Fibroblast of lung (primary cell): ENCODE measurements at regions not wholly inside any gene's neighbourhood (a gene's known extent, or its start where the extent isn't known, plus 50 kb on each side); places are given as distances from the start of the nearest gene placed in this dataset.

ENCODE experiments used
- EZH2 ChIP-seq: IDR thresholded peaks from 2 replicates; pipeline ENCODE4 v1.5.1; 2012; ENCODE audit warnings: low read length, control low read depth, mild to moderate bottlenecking; ENCODE audit errors: missing control alignments
- TF ChIP-seq, protein P1 (sequence below), 2 donors: IDR thresholded peaks in 1 of 2; conservative IDR thresholded peaks in 1 of 2; 1 replicate in 1 of 2; 2 replicates in 1 of 2; pipeline ENCODE4 v1.5.1; 2011 to 2012; ENCODE audit warnings: low read length in 2 of 2, control low read depth in 1 of 2, inconsistent platforms in 1 of 2, low read depth in 1 of 2, mild to moderate bottlenecking in 1 of 2

DNA sequence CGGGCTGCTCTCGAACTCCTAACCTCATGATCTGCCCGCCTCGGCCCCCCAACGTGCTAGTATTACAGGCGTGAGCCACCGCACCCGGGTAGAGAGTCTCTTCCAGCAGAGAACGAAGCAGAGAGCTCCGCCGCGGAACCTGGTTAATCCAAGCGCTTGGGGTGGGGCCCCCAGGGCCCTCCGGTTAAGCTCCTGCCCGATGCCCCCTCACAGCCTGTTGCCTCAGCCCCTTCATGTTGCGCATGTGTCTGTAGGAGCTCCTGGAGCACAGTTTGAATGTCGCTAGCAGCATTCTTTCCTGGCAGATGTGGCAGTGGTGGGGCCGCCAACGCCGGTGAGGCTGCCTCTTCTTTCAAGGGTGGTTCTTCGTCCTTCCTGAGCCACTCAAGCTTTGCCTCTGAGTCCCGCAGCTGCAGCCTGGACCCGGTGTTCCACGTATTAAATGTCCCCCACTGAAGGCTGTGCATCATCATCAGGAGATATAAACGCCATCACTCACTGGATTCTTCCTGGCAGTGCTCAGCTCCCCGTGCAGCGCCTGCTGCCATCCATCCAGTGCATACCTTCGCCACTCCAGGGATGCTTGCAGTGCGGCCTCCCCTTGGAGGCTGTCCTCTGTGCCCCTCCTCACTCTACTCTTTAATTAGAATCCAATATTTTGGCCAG lies 1919.3 kb downstream of the PCDH9 start:
- TF ChIP-seq, protein P1, sequence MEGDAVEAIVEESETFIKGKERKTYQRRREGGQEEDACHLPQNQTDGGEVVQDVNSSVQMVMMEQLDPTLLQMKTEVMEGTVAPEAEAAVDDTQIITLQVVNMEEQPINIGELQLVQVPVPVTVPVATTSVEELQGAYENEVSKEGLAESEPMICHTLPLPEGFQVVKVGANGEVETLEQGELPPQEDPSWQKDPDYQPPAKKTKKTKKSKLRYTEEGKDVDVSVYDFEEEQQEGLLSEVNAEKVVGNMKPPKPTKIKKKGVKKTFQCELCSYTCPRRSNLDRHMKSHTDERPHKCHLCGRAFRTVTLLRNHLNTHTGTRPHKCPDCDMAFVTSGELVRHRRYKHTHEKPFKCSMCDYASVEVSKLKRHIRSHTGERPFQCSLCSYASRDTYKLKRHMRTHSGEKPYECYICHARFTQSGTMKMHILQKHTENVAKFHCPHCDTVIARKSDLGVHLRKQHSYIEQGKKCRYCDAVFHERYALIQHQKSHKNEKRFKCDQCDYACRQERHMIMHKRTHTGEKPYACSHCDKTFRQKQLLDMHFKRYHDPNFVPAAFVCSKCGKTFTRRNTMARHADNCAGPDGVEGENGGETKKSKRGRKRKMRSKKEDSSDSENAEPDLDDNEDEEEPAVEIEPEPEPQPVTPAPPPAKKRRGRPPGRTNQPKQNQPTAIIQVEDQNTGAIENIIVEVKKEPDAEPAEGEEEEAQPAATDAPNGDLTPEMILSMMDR (conservative IDR thresholded peaks at IDR 0.05 in 1 of 2, IDR thresholded peaks at IDR 0.05 in 1 of 2; ENCODE audit: low read depth in 1 of 2, low read length in 2 of 2), result no peak
- TF ChIP-seq EZH2, result no peak
